Choroid plexus epithelial cell (primary cell): ENCODE measurements at regions not wholly inside any gene's neighbourhood (a gene's known extent, or its start where the extent isn't known, plus 50 kb on each side); places are given as distances from the start of the nearest gene placed in this dataset.
A peak's percentile ranks its signal among the peaks of the same experiment; 100 is the strongest.
"Not testable (repeated sequence)": the region's sequence is repeated elsewhere in the genome, so short reads cannot be mapped to it uniquely, and the experiment has no call there.

Experiments
- DNase-seq: peaks from one replicate; pipeline ENCODE4 v3.0.0-alpha.2; 2010; ENCODE audit warnings: low read depth
- H3K4me3 ChIP-seq: 2 replicates; pipeline ENCODE4 v1.5.1; 2011; ENCODE audit warnings: low read depth, mild to moderate bottlenecking, control low read depth, low read length, moderate library complexity
- CTCF ChIP-seq: conservative IDR thresholded peaks from 2 replicates; pipeline ENCODE4 v1.5.1; 2011; ENCODE audit warnings: low read depth, mild to moderate bottlenecking, control low read depth, inconsistent platforms, low read length, moderate library complexity

- TF ChIP-seq CTCF: no peak
- DNase-seq: no peak
- no peak overlapping the region for H3K4me3 ChIP-seq
Observed at GRCh38 chr16:60979119-60979518, 1057.1 kb downstream of the CDH8 start.

GRCh38 chr16:60949800-60950199 lies 1086.4 kb downstream of the CDH8 start:
- H3K4me3 ChIP-seq: no peak overlapping the region
- no peak for TF ChIP-seq CTCF
- DNase-seq: no peak

GRCh38 chr16:60945225-60945624 lies 1091.0 kb downstream of the CDH8 start:
- peak; percentile 1 for DNase-seq
- TF ChIP-seq CTCF: no peak
- H3K4me3 ChIP-seq: no peak overlapping the region

- not testable (repeated sequence) for H3K4me3 ChIP-seq, DNase-seq
Observed at GRCh38 chr16:60936189-60936588, 1100.0 kb downstream of the CDH8 start.

- no peak overlapping the region for H3K4me3 ChIP-seq
- DNase-seq: no peak
- no peak for TF ChIP-seq CTCF
Observed at GRCh38 chr16:60932600-60932999, 1103.6 kb downstream of the CDH8 start.

- DNase-seq: no peak
- no peak for TF ChIP-seq CTCF
- no peak overlapping the region for H3K4me3 ChIP-seq
Observed at GRCh38 chr16:60930291-60930690, 1105.9 kb downstream of the CDH8 start.

GRCh38 chr16:60922920-60923319 lies 1113.3 kb downstream of the CDH8 start:
- no peak for TF ChIP-seq CTCF

GRCh38 chr16:60914334-60914733 lies 1121.9 kb downstream of the CDH8 start:
- no peak overlapping the region for H3K4me3 ChIP-seq
- no peak for TF ChIP-seq CTCF
- DNase-seq: no peak

More at GRCh38 chr16:60922920-60923319, 1113.3 kb downstream of the CDH8 start:
- no peak overlapping the region for H3K4me3 ChIP-seq
- no peak for DNase-seq
